Karpas-422 (cell line): ENCODE measurements at regions not wholly inside any gene's neighbourhood (a gene's known extent, or its start where the extent isn't known, plus 50 kb on each side); places are given as distances from the start of the nearest gene placed in this dataset.
"Not testable (repeated sequence)": the region's sequence is repeated elsewhere in the genome, so short reads cannot be mapped to it uniquely, and the experiment has no call there.

Source experiments
- DNase-seq: peaks from one replicate; pipeline ENCODE4 v3.0.0-alpha.2; 2015
- H2AFZ ChIP-seq: fragments of 200-600 bp; sonication (generic); 2 replicates; pipeline ENCODE4 v1.6.1; 2014; ENCODE audit warnings: antibody characterized with exemption, low read length, mixed read lengths
- H3K27ac ChIP-seq: fragments of 200-600 bp; sonication (generic); 2 replicates; pipeline ENCODE4 v1.5.1; 2014; ENCODE audit warnings: mild to moderate bottlenecking, low read length, moderate library complexity
- H3K27me3 ChIP-seq: fragments of 200-600 bp; sonication (generic); 2 replicates; pipeline ENCODE4 v1.6.1; 2014; ENCODE audit warnings: low read length, mixed read lengths
- H3K36me3 ChIP-seq: fragments of 200-600 bp; sonication (generic); 2 replicates; pipeline ENCODE4 v1.6.1; 2014; ENCODE audit warnings: low read length, mixed read lengths; ENCODE audit not compliant: insufficient read depth
- H3K4me1 ChIP-seq: fragments of 200-600 bp; sonication (generic); 2 replicates; pipeline ENCODE4 v1.6.1; 2014; ENCODE audit warnings: mild to moderate bottlenecking, low read length, mixed read lengths
- H3K4me2 ChIP-seq: fragments of 200-600 bp; sonication (generic); 2 replicates; pipeline ENCODE4 v1.6.1; 2014; ENCODE audit warnings: low read length, low read depth, mild to moderate bottlenecking; ENCODE audit not compliant: poor library complexity, severe bottlenecking
- H3K4me3 ChIP-seq: fragments of 200-600 bp; sonication (generic); 2 replicates; pipeline ENCODE4 v1.5.1; 2014; ENCODE audit warnings: mild to moderate bottlenecking, antibody characterized with exemption, low read length, mixed read lengths
- H3K79me2 ChIP-seq: fragments of 200-600 bp; sonication (generic); 2 replicates; pipeline ENCODE4 v1.6.1; 2014; ENCODE audit warnings: mild to moderate bottlenecking, low read length, mixed read lengths
- H3K9ac ChIP-seq: fragments of 200-600 bp; sonication (generic); 2 replicates; pipeline ENCODE4 v1.6.0; 2014; ENCODE audit warnings: low read length
- H3K9me2 ChIP-seq: fragments of 200-600 bp; sonication (generic), shearing (Covaris generic); replicated peaks from 2 replicates; pipeline ENCODE4 v1.6.0; 2014; ENCODE audit warnings: mild to moderate bottlenecking, low read length, moderate library complexity; ENCODE audit not compliant: insufficient read depth
- H3K9me3 ChIP-seq: fragments of 300-700, 200-600 bp; sonication (generic); 2 replicates; pipeline ENCODE4 v1.6.1; 2014; ENCODE audit warnings: low read length, mixed read lengths
- H4K20me1 ChIP-seq: fragments of 200-600 bp; sonication (generic); 2 replicates; pipeline ENCODE4 v1.6.1; 2014; ENCODE audit warnings: mild to moderate bottlenecking, antibody characterized with exemption, low read length, low read depth; ENCODE audit not compliant: insufficient read depth

DNA sequence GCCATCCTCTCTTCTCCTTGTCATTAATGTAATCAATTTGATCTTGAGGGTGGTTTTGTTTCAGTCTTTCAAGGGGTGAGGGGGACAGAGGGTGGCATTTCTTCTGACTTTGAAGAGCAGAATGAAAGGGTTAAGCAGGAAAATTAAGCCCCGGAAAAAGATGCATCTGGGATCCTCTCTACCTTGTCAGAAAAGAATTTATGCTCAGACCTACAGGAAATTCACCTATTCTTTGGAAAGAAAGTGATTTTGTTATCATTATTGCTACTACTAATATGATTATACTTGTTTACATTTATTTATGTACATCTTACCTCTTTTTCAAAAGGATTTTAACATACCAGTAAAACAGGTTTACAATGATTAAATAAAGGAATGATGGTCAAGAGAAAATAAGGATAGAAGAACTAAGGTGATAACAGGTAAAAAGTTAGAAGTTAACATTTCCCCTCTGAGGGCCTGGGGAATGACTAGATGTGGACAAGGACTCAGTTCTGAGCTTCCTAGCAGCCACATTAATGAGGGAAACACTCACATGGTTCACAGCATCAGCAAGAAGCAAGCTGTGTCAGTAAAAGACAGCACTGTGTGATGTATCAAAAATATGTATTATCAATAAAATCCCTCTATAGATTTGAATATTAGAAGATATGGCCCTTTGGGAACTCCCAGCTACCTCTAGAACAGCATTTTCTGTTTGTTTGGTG, 151.4 kb downstream of the MYCN start:
- H3K9me3 ChIP-seq, result no peaks in the 10 kb centered on the region
- DNase-seq, result no peak
- H3K27me3 ChIP-seq, result no peaks in the 10 kb centered on the region
- H4K20me1 ChIP-seq, result no peaks in the 10 kb centered on the region
- no peak overlapping the region for H3K9ac ChIP-seq
- no peak overlapping the region for H2AFZ ChIP-seq
- H3K9me2 ChIP-seq, result no peaks in the 10 kb centered on the region
- no peak overlapping the region for H3K4me3 ChIP-seq
- H3K4me2 ChIP-seq, result no peak overlapping the region
- no peaks in the 10 kb centered on the region for H3K79me2 ChIP-seq
- no peaks in the 10 kb centered on the region for H3K36me3 ChIP-seq
- no peaks in the 10 kb centered on the region for H3K4me1 ChIP-seq
- H3K27ac ChIP-seq, result no peak overlapping the region

GRCh38 chr2:16090650-16091575, 150.6 kb downstream of the MYCN start:
- H2AFZ ChIP-seq, result no peak overlapping the region

DNA sequence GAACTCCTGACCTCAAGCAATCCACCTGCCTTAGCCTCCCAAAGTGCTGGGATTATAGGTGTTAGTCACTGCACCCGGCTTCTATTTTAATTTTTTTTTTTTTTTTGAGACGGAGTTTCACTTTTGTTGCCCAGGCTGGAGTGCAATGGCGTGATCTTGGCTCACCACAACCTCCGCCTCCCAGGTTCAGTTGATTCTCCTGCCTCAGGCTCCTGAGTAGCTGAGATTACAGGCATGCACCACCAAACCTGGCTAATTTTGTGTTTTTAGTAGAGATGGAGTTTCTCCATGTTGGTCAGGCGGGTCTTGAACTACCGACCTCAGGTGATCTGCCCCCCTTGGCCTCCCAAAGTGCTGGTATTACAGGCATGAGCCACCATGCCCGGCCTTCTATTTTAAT, 149.1 kb downstream of the MYCN start:
- not testable (repeated sequence) for H3K4me2 ChIP-seq, H4K20me1 ChIP-seq, H3K79me2 ChIP-seq, DNase-seq, H2AFZ ChIP-seq, H3K36me3 ChIP-seq, H3K27ac ChIP-seq, H3K4me1 ChIP-seq, H3K9me2 ChIP-seq, H3K9ac ChIP-seq, H3K4me3 ChIP-seq, H3K27me3 ChIP-seq, H3K9me3 ChIP-seq

More at GRCh38 chr2:16090650-16091575, 150.6 kb downstream of the MYCN start:
- Histone ChIP-seq H3K9ac (no peak overlapping the region), H4K20me1 (no peaks in the 10 kb centered on the region), H3K79me2 (no peaks in the 10 kb centered on the region), H3K27me3 (no peaks in the 10 kb centered on the region), H3K4me3 (no peak overlapping the region), H3K4me2 (no peak overlapping the region), H3K9me2 (no peaks in the 10 kb centered on the region), H3K36me3 (no peaks in the 10 kb centered on the region), H3K4me1 (no peaks in the 10 kb centered on the region), H3K27ac (no peak overlapping the region), H3K9me3 (no peaks in the 10 kb centered on the region)
- DNase-seq, result no peak

DNA sequence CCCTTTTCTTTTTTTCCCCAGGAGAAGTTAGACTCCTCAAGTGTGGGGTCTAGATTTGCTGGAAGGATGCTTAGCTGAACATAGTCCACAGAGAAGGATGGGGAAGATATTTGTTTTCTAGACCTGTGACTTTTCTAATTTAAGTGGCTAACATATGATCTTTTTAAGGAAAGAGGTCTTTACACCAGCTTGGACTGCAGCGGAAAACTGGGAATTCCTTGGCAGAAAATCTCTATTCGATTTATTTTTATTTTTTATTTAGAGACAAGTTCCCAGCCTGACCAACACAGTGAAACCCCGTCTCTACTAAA, 148.4 kb downstream of the MYCN start:
- no peaks in the 10 kb centered on the region for H3K27me3 ChIP-seq
- no peak overlapping the region for H3K4me3 ChIP-seq
- no peak for DNase-seq
- H3K9me2 ChIP-seq, result no peaks in the 10 kb centered on the region
- H3K4me2 ChIP-seq, result no peak overlapping the region
- no peak overlapping the region for H3K27ac ChIP-seq
- no peaks in the 10 kb centered on the region for H4K20me1 ChIP-seq
- H3K36me3 ChIP-seq, result no peaks in the 10 kb centered on the region
- H2AFZ ChIP-seq, result no peak overlapping the region
- H3K79me2 ChIP-seq, result no peaks in the 10 kb centered on the region
- H3K4me1 ChIP-seq, result no peaks in the 10 kb centered on the region
- no peaks in the 10 kb centered on the region for H3K9me3 ChIP-seq
- H3K9ac ChIP-seq, result no peak overlapping the region

DNA sequence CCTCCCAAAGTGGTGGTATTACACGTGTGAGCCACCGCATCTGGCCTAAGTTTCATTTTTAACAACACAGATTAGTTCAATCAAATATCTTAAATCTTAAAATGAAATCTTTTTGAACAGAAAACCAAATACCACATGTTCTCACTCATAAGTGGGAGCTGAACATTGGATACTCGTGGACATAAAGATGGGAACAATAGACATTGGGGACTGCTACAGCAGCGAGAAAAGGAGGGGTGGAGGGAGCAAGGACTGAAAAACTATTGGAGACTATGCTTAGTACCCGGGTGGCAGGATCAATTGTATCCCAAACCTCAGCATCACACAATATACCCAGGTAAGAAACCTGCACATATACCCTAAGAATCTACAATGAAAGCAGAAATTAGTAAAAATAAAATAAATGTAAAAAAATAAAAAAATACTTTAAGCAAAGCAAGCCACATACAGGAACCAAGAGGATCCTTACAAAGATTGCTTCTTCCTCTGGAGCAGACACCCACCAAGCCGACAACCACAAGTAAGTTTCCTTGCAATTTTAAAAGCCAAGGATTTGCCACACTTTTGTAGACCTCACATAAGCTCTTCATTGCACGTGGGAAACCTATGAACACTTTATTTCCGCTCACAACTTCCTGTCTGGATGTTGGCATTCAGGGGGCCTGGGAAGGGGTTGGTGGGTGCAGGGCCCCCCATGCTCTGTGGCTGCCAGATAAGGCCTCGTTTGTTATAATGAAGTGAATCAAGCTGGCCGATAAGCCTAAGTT, 147.9 kb downstream of the MYCN start:
- Histone ChIP-seq H3K36me3 (no peaks in the 10 kb centered on the region), H3K9me3 (no peaks in the 10 kb centered on the region), H3K79me2 (no peaks in the 10 kb centered on the region), H3K9ac (no peak overlapping the region), H4K20me1 (no peaks in the 10 kb centered on the region), H3K4me3 (no peak overlapping the region), H3K9me2 (no peaks in the 10 kb centered on the region), H3K27ac (no peak overlapping the region), H3K4me2 (no peak overlapping the region), H3K27me3 (no peaks in the 10 kb centered on the region), H3K4me1 (no peaks in the 10 kb centered on the region), H2AFZ (no peak overlapping the region)
- no peak for DNase-seq

DNA sequence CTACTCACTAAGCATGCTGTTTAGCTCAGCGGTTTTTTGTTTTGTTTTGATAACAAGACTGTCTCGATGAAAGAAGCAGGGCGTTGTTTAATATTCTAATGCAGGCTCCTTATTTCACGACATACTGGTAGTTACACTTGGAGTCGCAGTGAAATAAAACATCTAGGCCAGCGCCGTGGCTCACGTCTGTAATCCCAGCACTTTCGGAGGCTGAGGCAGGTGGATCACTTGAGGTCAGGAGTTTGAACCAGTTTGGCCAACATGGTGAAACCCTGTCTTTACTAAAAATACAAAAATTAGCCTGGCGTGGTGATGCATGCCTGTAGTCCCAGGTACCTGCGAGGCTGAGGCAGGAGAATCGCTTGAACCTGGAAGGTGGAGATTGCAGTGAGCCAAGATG, 145.8 kb downstream of the MYCN start:
- H3K36me3 ChIP-seq, H3K9me3 ChIP-seq, DNase-seq, H3K9ac ChIP-seq, H4K20me1 ChIP-seq, H3K27me3 ChIP-seq, H3K4me2 ChIP-seq, H3K27ac ChIP-seq, H3K4me1 ChIP-seq, H3K79me2 ChIP-seq, H3K4me3 ChIP-seq, H3K9me2 ChIP-seq, H2AFZ ChIP-seq: not testable (repeated sequence)

GRCh38 chr2:16085073-16085472, 144.7 kb downstream of the MYCN start:
- Histone ChIP-seq H3K36me3 (no peaks in the 10 kb centered on the region), H3K4me2 (no peak overlapping the region), H3K27ac (no peak overlapping the region), H3K9me2 (no peaks in the 10 kb centered on the region), H3K9ac (no peak overlapping the region), H4K20me1 (no peaks in the 10 kb centered on the region), H3K79me2 (no peaks in the 10 kb centered on the region), H3K9me3 (no peaks in the 10 kb centered on the region), H3K4me1 (no peaks in the 10 kb centered on the region), H3K27me3 (no peaks in the 10 kb centered on the region), H3K4me3 (no peak overlapping the region), H2AFZ (no peak overlapping the region)
- DNase-seq, result no peak

- Histone ChIP-seq H3K4me2 (no peak overlapping the region), H2AFZ (no peak overlapping the region), H3K4me3 (no peak overlapping the region), H3K9me2 (no peaks in the 10 kb centered on the region), H3K79me2 (no peaks in the 10 kb centered on the region), H3K27ac (no peak overlapping the region), H3K36me3 (no peaks in the 10 kb centered on the region), H3K9ac (no peak overlapping the region), H3K27me3 (no peaks in the 10 kb centered on the region), H3K9me3 (no peaks in the 10 kb centered on the region), H4K20me1 (no peaks in the 10 kb centered on the region), H3K4me1 (no peaks in the 10 kb centered on the region)
- no peak for DNase-seq
Measured at GRCh38 chr2:16084274-16084673, 143.9 kb downstream of the MYCN start.
